HG03469 (cell line): ENCODE measurements at regions not wholly inside any gene's neighbourhood (a gene's known extent, or its start where the extent isn't known, plus 50 kb on each side); places are given as distances from the start of the nearest gene placed in this dataset.
"Not testable (repeated sequence)": the region's sequence is repeated elsewhere in the genome, so short reads cannot be mapped to it uniquely, and the experiment has no call there.

Experiments used
- ATAC-seq: cut with Tn5 transposase; IDR thresholded peaks from one replicate; pipeline ENCODE4 v1.9.1; 2021; ENCODE audit warnings: mild to moderate bottlenecking, moderate library complexity, moderate number of reproducible peaks; ENCODE audit not compliant: unreplicated experiment

DNA sequence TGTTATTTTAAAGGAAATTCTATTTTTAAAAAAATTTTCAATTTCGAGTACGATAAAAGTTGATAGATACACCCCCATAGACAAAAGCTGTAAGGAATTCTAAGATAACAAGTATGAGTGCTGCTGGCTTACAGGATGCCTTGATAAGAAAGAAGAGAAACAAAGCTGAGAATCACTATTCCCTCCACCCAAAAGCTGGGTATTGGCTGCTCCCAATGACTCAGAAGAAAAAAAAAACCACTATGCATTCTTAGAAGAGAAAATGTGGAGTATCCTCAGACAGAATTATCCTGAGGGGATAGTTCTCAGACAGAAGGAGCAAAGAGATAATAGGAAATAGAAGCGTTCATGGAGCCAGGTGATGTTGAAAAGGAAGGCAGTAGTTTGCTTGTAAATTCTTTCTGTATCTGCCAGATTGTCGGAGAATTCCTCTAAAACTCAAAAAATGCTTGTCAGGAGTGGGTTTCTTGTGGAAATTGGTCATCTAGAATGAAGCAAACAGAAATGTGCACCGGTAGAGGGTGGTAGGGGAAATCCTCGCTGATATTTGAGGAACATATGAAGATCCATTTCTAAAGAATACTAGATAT, 217.5 kb upstream of the ADAMTS3 start:
- no peak for ATAC-seq

DNA sequence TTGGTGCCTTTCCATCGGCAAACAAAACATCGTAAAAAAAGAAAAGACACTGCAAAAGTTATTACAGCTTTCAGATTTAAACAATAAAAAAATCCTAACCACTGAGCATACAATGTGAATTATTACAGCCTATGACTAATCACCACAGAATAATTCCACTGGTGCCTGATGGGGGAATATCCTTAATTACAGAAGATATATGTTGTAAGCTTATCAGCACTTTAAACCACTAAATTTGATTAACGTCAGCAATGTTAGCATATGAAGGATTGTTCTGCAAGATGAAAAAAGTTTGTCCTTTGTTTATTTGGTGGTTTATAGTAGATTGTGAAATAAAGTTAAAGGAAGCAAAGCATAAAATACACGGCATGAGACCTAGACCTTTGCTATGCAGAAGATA, 210.2 kb upstream of the ADAMTS3 start:
- ATAC-seq, result no peak

DNA sequence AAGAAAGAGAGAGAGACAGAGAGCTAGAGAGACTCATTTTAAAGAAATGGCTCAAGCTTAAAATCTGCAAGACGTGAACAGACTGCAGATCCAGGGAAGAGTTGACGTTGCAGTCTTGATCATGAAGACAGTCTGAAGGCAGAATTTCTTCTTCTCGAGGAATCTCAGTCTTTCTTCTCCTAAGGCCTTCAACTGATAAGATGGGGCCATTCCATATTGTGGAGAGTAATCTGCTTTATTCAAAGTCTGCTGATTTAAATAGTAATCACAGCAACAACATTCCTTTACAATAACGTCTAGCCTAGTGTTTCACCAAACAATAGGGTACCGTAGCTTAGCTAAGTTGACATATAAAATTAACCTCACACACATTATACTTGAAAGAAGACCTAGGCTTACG, 208.4 kb upstream of the ADAMTS3 start:
- no peak for ATAC-seq

DNA sequence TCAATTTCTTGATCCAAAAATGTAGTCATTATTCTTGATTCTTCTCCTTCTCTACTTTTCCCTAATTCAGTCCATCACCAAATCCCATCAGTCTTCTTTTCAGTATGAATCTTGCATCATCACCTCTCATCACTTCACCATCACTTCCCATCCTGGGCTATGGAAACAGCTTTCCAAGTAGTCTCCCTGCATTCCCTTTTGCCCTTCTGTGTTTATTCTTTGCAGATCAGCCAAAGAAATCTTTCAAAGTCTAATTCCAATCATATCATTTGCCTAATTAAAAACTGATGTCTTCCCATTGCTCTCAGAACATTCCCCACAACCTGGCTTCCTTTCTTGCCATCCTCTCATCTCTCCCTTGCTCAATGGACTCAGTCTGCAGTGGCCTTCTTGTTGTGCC, 201.7 kb upstream of the ADAMTS3 start:
- no peak for ATAC-seq

DNA sequence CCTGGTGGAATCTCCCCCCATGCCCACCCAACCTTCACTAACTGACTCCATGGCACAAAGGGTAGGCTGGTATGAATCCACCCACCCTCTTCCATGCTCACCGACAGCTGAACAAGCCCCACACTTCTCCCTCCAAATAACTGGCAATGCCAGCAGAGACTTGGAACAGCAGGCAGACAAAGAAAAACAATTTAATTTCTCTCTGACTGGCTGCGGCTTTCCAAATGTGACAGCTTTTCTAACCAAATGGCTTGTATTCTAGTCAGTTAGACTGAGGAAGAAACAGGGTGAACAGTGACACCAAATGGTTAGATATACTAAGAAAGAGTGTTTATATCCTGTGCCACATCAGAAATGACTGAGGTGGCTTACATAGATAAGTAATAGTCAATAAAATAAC, 199.3 kb upstream of the ADAMTS3 start:
- ATAC-seq, result no peak

DNA sequence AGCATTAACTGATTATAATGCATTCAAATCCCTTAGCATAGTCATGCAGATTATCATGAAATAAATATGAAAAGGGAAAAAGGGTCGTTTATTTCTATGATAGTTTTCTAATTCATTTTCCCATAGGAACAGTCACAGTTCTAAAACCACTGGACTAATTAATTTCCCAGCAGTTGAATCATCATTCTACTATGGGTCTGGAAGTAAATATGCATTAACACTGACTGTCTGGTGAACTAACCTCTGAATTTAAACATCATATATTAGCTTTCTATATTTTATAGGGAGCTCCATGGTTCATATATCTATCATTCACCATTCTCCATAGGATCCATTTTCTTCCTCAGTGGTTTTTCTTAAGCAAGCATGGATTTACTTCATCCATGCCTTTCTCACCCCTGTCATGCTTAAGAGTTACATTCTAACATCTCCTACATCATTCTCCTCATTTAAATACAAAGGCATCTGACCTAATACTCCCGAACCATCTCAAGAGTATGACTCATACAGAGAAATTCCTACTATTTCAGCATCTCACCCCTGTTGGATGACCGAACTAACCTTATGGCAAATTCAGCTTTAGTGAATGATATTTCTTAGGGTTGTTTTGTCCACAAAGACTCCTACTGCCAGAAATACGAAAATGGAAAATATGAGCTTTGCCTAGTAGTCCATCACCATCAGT, 198.7 kb upstream of the ADAMTS3 start:
- no peak for ATAC-seq

DNA sequence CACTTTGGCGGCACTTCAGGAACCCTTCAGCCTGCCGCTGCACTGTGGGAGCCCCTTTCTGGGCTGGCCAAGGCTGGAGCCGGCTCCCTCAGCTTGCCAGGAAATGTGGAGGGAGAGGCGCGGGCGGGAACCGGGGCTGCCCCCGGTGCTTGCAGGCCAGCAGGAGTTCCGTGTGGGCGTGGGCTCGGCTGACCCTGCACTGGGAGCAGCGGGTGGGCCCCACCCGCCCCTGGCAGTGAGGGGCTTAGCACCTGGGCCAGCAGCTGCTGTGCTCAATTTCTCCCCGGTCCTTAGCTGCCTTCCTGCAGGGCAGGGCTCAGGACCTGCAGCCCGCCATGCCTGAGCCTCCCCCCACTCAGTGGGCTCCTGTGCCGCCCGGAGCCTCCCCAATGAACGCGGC, 196.8 kb upstream of the ADAMTS3 start:
- not testable (repeated sequence) for ATAC-seq

DNA sequence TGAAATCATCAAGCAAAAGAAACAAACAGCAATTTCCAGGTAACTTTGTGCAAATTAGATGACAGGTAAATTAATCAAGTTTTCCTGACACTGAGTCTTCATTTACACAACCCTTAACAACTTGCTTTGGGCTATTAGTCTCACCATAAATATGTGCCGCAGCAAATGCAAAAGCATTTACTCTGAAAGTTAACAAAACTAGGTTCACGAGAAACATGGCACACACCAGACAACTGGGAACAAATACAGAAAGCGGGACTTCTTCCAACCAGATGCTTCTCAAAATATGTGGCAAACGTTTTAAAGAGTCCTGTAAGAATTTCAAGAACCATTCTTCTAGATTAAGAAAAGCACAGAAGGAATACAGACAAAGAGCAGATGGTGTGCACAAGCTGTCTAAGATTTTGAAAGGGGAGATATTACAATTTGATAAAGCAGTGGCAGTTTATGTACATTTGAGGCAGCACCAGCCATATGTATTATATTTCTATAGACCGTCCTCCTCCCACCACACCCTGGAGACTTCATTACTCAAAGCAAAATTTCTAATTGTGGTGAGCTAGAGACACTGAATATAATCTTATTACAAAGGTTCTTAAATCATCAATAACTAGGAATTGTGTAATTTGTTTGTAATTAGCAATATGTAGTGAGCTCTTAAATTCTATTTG, 192.5 kb upstream of the ADAMTS3 start:
- no peak for ATAC-seq

DNA sequence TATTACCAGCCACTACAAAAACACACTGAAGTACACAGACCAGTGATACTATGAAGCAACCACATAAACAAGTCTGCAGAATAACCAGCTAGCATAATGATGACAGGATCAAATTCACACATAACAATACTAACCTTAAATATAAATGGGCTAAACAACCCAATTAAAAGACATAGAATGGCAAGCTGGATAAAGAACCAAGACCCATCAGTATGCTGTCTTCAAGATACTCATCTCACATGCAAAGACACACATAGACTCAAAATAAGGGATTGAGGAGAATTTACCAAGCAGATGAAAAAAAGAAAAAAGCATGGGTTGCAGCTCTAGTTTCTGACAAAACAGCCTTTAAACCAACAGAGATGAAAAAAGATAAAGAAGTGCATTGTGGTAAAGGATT, 184.4 kb upstream of the ADAMTS3 start:
- ATAC-seq, result not testable (repeated sequence)

DNA sequence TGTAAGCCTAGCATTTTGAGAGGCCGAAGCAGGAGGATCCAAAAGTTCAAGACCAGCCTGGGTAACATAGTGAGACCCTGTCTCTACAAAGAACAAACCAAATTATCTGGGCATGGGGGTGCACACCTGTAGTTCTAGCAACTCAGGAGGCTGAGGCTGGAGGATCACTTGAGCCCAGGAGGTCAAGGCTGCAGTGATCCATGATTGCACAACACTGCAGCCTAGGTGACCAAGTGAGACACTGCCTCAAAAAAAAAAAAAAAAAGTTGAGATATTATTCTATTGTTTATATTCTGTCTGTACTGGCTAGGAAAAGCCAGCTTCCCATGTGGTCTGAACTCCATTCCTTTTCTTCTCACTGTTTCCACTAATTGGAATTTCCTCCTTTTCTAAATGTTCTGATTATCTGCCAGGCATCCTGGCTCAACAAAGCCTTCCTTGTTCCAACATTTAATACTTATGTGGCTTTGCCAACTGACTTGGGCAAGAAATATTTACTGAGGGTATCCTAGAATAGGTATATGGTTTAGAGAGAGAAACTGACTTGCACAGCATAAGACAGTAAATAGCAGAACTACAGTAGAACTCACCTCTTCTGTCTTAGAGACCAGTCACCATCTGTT, 175.2 kb upstream of the ADAMTS3 start:
- ATAC-seq, result no peak

DNA sequence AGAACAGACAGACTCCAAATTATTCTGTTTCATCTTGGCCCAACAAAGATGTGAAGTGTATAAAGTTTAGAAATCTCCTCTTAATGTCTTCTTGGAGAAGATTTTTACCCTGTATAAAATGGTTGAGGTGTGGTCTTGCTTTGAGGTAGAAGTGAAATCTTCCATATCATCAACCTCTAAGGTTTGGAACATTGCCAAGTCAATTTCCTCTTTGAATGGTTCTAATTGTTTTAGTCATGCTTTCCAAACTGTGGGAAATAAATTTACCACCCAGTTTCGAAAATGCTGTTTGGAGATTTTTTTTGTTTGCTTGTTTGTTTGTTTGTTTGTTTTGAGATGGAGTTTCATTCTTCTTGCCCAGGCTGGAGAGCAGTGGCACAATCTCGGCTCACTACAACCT, 174.1 kb upstream of the ADAMTS3 start:
- ATAC-seq, result no peak

DNA sequence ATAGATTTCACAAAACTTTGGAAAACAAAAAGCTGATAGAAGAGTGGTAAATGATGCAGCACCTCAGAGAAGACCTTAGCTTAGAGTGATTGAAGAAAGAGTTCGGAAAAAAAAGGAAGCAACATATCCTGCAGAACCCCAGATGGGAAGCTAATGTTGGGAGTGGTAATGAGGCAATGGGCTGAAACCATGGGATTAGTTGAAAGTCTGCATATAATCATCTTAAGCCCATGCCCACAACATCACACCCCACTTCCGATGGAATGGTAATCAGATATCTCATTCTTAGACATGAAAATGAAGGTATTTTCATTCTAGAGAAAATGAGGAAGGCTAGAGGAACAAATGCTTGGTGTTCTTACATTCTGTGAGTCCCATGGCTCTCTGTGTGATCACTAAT, 146.3 kb upstream of the ADAMTS3 start:
- ATAC-seq, result no peak

DNA sequence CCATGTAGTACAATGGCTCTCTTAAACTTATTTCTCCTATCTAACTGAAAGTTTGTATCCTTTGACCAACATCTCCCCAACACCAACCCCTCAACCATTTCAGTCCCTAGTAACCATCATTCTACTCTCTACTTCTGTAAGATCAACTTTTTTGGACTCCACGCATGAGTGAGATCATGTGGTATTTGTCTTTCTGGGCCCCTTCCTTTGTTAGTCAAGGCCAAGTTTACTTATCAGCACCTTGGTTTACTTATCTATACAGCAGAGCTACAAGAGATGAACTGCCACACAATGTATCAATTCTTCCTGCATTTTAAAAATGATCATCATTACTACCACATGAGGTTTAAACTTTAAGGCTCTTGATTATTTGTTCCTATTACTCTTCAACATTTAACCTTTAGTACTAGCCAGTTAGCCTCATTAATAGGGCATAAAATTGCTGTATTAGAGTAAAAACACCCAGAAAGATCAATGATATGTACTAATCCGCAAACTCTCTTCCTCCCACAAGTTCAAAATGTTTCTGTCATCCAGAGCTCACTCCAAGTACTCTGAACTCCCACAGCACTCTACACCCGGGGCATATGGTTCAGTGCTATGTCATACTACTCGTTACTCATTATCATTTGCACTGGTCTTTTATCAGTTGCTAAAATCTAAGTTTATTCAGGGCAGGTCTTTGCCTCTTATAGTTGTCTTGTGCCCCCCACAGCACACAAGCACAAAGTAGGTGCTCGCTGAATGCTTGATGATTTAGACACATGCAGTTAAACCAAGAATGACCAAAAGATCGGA, 145.7 kb upstream of the ADAMTS3 start:
- no peak for ATAC-seq

DNA sequence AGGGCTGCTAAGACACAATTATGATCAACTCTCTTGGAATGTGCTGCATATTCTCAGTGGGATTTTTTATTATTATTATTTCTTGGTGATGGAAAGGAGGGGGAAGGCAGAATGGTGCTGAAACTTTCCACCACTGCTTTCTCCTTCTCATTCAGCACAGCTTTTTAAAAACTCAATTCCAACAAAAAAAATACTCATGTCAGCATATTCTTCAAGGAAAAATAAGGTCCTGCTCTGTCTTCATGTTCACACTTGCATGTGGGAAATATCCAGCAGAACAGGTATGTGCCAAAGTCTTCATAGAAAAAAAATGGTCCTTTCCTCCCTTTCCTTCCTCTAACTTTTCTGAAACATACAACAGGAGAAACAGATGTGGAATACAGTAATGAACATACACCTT, 144.0 kb upstream of the ADAMTS3 start:
- ATAC-seq, result no peak

DNA sequence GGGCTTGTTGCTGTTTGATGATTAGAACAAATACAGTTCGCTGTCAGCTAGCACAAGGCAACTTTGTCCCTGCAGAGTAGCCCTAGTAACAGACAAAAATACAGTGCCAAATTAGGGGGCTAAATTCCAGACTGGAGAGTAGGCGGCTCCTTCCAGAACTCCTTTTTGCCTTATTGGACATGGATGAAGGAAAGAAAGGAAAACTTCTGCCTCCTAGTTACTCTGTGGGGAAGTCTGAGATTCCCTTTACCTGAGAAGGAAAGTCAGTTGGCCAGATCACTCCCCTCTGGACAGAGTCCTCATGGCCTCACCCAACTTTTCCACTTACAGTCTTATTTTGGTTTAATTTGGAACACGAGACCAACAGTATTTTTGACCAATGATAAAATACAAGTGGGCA, 140.5 kb upstream of the ADAMTS3 start:
- no peak for ATAC-seq

DNA sequence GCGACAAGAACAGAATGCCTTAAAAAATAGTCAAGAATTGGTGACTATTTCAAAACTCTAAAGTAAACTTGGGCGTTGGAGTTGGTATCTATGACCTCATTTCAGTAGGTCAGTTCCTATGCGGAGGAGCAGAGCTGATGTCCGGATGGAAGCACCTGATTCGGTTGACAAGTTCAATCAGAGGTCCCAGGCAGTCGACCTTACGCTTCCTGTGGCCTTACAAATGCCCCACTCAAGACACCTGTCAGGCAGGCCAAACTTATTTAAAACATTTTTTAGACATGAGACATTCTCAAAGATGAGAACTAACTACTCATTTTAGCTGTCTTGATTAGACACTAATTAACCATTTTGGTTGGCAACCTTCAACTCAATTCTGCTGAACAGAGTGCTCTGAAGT, 137.7 kb upstream of the ADAMTS3 start:
- ATAC-seq, result no peak

DNA sequence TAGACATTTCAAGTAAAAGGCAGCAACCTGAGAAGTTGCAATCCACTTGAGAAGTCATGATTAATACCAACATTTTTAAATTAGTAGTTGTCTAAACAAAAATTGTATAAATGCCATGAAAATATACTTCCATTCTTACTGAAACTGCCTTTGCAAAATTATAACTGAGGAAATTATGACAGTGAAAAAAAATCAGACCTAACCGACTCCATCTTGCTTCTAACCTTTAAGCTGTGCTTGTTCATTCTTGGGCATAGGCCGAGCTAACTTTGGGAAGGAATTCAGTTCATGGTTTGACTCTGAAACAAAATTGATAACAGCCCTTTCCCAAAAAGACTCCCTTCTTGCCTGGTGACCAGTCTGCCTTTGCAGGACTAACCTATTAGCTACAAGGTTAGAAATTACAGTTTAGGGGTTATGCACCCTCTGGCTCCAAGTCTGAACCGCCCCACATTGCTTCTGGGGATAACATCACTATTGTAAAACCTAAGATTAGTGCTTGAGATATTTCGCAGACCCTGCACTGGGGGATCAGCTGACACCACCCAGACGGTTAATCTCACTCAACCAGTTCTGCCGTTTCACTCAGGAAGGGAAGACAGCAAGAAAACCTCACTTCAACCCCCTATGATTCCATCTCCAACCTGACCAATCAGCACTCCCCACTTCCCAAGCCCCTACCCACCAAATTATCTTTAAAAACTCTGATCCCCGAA, 136.1 kb upstream of the ADAMTS3 start:
- ATAC-seq, result not testable (repeated sequence)

DNA sequence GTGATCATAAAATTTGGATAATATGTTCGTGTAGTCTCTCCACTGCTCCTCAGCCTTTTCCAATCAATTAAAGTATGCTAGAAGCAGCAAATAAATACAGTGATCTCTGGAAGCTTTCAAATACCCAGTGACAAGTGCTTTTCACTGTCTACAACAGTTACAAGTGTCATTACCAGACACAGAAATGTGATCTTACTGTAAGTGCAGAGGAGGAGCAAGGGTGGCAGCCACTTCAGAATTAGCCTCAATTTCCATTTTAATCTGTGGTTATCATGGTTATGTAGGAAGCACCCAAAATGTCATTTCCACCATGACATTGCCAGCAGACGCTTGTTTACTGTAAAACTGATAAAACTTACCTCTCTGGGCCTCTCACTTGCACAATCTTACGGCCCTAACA, 133.9 kb upstream of the ADAMTS3 start:
- no peak for ATAC-seq

DNA sequence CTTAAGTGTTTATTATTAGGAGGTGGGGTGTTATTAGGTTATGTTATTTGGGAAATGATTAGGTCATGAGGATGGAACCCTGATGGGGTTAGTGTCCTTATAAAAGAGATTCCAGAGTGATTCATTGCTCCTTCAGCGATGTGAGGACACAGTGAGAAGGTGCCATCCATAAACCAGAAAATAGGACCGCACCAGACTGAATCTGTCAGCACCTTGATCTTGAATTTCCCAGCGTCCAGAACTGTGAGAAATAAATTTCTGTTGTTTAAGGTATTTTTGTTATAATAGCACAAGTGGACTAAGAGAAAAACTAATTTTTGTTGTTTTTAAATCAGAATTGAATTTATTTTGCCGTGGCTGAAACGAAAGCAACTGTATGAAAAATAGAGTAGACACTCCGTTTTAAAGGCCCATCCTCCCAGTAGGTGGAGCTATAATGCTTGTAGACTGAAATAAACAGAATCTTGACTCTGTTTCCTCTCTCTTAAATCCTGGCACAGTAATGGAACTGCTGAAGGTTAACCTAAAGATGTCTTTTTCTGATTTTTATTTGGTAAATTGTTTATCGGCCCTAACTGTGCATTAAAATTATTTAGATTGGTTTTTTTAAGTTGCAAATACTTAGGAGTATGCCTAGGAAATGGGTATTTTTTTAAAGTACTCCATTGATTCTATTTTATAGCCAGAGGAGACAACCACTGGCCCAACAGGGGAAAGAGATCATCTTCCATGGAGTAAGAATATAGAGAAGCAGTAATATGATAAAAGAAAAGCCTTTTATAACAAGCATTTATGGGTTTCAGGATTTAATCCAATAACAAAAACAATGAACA, 133.2 kb upstream of the ADAMTS3 start:
- ATAC-seq, result peak; percentile 67

DNA sequence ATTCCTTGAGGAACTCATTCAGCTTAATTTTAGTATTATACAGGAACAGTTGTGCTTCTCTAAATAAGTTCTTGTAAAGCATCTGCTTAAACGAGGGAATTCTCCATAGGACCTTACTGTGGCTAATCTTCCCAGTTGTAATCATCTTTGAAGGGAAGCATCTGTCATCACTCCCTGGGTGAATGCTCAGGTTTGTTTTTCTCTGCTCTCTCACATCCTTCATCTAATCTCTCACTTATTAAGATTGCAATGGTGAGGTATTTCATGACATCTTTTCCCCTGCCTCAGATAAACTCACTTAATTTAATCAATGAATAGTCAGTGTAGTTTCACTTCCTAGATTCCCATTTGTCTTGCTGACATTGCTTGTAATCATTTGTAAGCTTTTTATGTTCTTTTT, 121.8 kb upstream of the ADAMTS3 start:
- ATAC-seq, result no peak
